ENCODE measurements at regions not wholly inside any gene's neighbourhood (a gene's known extent, or its start where the extent isn't known, plus 50 kb on each side); places are given as distances from the start of the nearest gene placed in this dataset.

DNA sequence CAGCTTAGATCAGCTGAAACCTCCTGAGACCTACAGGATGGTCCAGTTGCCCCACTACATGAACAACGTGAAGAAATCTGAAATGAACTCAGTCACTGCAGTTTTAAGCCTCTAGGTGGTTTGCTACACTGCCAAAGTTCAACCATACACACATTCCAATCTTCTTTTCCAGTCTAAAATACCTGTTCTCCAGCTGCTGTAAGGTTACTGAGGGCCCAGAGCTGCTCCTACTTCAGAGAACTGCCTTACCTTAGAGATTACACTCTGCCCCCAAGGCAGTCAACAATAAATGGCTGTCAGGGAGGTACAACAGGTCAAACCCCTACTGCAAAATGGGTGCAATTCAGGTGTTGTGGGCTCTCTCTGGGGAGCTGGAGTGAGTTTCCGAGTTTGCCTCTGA, 154.1 kb upstream of the MIR17HG start:
- H3K9me3 Mint-ChIP-seq = no peaks in the 10 kb centered on the region
- DNase-seq = no peak
- ChIA-PET POLR2A (no interaction called here), CTCF (no interaction called here)
- no peak overlapping the region for H3K27ac Mint-ChIP-seq
- H3K36me3 Mint-ChIP-seq (ENCODE audit: low read depth) = no peaks in the 10 kb centered on the region
- peaks cover 2% of the 10 kb centered on the region for H3K27me3 Mint-ChIP-seq
- H3K4me3 Mint-ChIP-seq = no peak overlapping the region
- no peaks in the 10 kb centered on the region for H3K4me1 Mint-ChIP-seq

DNA sequence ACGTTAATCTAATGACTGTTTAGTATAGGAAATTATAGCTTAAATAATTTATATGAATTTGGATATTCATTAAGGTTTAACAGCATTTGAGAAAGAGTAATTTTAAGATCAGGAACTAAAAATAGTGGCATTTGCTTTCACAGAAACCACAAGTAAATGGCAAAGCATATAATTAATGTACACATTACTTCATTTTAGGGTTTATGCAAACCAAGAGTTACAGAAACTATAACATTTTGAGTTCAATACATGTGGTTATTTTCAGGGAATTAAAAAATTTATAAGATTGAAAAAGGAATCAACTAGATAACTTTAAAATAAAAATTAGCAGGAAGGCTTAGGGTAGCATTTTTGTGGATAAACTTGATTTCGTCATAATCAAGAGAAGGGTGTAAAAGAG, 151.7 kb upstream of the MIR17HG start:
- no peaks in the 10 kb centered on the region for H3K36me3 Mint-ChIP-seq (ENCODE audit: low read depth)
- no peak for DNase-seq
- peaks cover 2% of the 10 kb centered on the region for H3K27me3 Mint-ChIP-seq
- H3K4me3 Mint-ChIP-seq = no peak overlapping the region
- H3K4me1 Mint-ChIP-seq = no peaks in the 10 kb centered on the region
- POLR2A ChIA-PET = no interaction called here
- H3K9me3 Mint-ChIP-seq = no peaks in the 10 kb centered on the region
- CTCF ChIA-PET = no interaction called here
- H3K27ac Mint-ChIP-seq = no peak overlapping the region

DNA sequence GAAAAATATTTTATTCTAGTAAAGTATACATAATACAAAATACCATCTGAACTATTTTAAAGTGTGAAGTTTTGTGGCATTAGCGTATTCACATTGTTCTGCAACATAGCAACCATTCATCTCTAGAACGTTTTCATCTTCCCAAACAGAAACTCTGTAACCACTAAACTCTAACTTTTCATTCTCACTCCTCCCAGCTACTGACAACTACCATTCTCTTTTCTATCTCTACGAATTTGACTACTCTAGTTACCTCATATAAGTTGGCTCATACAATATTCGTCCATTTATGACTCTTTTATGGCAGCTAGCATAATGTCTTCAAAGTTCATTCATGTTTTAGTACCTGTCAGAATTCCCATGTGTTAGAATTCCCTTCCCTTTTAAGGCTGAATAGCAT, 150.5 kb upstream of the MIR17HG start:
- peaks cover 2% of the 10 kb centered on the region for H3K27me3 Mint-ChIP-seq

DNA sequence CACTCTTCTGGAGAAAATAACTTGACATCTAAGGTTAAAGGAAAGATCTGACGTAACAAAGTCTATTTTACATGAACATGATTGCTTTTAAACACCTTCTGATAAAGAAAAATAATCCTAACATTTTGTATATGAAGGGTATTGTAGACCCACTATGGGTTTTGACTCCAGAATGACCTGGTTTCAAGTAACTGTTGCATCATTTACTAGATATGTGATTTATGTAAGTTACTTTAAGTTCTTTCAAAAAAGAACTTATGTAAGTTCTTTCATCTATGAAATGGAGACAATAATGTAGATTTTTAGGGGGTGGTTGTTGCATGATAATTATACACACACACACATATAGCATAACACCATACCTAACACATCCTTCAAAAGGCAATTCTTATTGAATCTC, 147.6 kb upstream of the MIR17HG start:
- H3K4me1 Mint-ChIP-seq = no peaks in the 10 kb centered on the region
- ChIA-PET CTCF (no interaction called here), POLR2A (no interaction called here)
- DNase-seq = no peak
- no peaks in the 10 kb centered on the region for H3K36me3 Mint-ChIP-seq (ENCODE audit: low read depth)
- H3K27ac Mint-ChIP-seq = no peak overlapping the region
- no peaks in the 10 kb centered on the region for H3K27me3 Mint-ChIP-seq
- H3K9me3 Mint-ChIP-seq = no peaks in the 10 kb centered on the region
- H3K4me3 Mint-ChIP-seq = no peak overlapping the region

More for the DNA sequence above, 150.5 kb upstream of the MIR17HG start:
- POLR2A ChIA-PET = no interaction called here
- no peak overlapping the region for H3K4me3 Mint-ChIP-seq
- CTCF ChIA-PET = no interaction called here
- H3K27ac Mint-ChIP-seq = no peak overlapping the region
- H3K4me1 Mint-ChIP-seq = no peaks in the 10 kb centered on the region
- no peak for DNase-seq
- H3K36me3 Mint-ChIP-seq (ENCODE audit: low read depth) = no peaks in the 10 kb centered on the region
- no peaks in the 10 kb centered on the region for H3K9me3 Mint-ChIP-seq

DNA sequence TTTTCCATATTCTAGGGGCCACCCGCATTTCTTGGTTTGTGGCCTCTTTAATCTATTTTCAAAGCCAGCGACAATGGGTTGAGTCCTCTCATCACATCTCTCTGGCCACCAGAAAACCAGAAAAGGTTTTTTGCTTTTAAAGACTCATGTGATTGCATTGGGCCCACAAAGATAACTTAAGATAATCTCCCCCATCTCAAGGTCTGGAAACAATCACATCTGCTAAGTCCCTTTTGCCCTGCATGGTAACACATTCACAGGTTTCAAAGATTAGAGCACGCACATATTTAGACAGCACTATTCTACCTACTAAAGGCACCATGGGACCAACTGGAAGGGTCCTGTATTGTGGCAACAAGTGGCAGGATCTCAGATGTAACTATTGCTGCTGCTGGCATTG, 147.0 kb upstream of the MIR17HG start:
- no peaks in the 10 kb centered on the region for H3K9me3 Mint-ChIP-seq
- H3K36me3 Mint-ChIP-seq (ENCODE audit: low read depth) = no peaks in the 10 kb centered on the region
- no peak for DNase-seq
- no peak overlapping the region for H3K4me3 Mint-ChIP-seq
- ChIA-PET CTCF (no interaction called here), POLR2A (no interaction called here)
- no peaks in the 10 kb centered on the region for H3K27me3 Mint-ChIP-seq
- H3K27ac Mint-ChIP-seq = no peak overlapping the region
- H3K4me1 Mint-ChIP-seq = no peaks in the 10 kb centered on the region

DNA sequence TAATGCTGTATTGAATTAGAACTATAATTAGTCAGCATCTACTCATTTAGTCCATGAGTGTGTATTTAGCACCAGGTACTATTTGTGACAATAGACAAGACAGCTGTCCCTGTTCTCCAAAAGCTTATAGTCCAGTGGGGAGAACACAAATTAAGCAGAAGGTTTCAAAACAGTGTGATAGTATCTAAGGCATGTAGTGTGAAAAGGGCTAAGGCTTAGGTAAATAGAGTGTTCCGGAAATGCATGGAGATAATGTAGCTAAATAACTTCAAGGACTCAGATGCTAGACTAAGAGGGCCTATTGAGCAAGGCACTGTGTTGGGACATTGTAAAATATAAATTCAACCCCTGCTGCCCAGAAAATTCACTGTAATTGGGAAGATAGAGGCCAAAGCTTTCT, 144.1 kb upstream of the MIR17HG start:
- H3K9me3 Mint-ChIP-seq = no peaks in the 10 kb centered on the region
- H3K4me1 Mint-ChIP-seq = no peaks in the 10 kb centered on the region
- H3K36me3 Mint-ChIP-seq (ENCODE audit: low read depth) = no peaks in the 10 kb centered on the region
- DNase-seq = no peak
- no peak overlapping the region for H3K4me3 Mint-ChIP-seq
- no peaks in the 10 kb centered on the region for H3K27me3 Mint-ChIP-seq
- CTCF ChIA-PET = no interaction called here
- POLR2A ChIA-PET = no interaction called here
- H3K27ac Mint-ChIP-seq = no peak overlapping the region

DNA sequence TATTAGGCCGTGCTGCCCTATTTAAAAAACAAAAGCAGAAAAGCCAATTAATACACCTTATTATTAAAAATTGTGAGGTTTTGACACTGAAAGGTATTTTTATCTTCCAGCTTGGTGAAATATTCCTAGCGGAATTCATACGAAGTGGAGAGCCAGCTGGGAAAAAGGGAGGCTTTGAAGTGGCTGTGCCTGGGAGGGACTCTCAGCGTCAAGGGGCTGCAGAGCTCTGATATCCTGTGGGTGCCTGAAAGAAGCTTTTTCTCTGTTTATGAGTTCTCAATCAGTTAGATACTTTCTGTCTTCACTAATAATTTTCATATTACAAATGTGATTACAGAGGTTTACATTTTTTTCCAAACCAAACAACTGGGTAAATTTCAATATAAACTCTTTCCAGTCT, 140.2 kb upstream of the MIR17HG start:
- CTCF ChIA-PET = interaction anchor here (0.6 kb wide), 1 partner anchor 167 kb away, joined by 3 read pairs; no protein-coding TSS in a partner anchor
- POLR2A ChIA-PET = no interaction called here

DNA sequence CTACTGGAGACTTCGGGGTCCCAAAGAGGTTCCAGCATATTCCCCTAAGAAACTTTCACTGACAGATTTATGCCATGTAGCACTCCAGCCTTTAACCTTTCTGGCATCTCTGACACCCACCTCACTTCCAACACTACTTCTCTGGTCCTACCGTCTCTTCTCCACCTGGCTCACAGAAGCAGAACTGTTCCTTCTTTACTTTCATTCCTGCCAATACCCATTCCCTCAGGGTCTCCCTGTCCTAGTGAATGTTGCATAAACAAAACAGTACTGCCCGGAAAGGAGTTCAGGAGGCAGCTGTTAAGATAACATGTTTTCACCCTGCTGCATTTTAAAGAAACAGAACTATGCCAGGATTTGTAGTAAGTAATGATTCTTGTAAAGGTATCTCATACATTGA, 136.0 kb upstream of the MIR17HG start:
- Mint-ChIP-seq H3K9me3 (no peaks in the 10 kb centered on the region), H3K36me3 (ENCODE audit: low read depth) (no peaks in the 10 kb centered on the region), H3K4me3 (no peak overlapping the region), H3K4me1 (no peaks in the 10 kb centered on the region), H3K27me3 (peaks cover 2% of the 10 kb centered on the region), H3K27ac (no peak overlapping the region)
- no peak for DNase-seq
- POLR2A ChIA-PET = no interaction called here
- CTCF ChIA-PET = no interaction called here

More for the DNA sequence above, 140.2 kb upstream of the MIR17HG start:
- Mint-ChIP-seq H3K4me1 (no peaks in the 10 kb centered on the region), H3K27ac (no peak overlapping the region), H3K27me3 (peaks cover 2% of the 10 kb centered on the region), H3K4me3 (no peak overlapping the region), H3K9me3 (no peaks in the 10 kb centered on the region), H3K36me3 (ENCODE audit: low read depth) (no peaks in the 10 kb centered on the region)
- DNase-seq = no peak

DNA sequence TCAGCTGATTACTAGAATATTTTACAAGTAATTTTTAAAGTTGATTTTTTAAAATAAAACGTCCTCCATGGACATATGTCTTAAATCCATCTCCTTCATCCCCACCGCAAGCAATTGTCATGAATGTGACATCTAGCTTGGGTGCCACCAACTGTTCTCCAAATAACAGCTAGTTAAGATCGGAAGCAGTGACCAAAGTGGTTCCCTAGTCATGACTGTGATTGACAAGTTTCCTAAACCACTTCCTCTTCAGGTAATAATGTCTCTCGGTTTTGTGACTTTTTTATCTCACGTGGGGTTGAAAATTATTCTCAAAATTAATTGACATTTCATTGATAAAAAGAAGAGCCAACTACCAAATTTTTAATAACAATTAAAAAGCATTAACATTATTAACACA, 135.3 kb upstream of the MIR17HG start:
- DNase-seq = no peak
- H3K27me3 Mint-ChIP-seq = peaks cover 2% of the 10 kb centered on the region
- H3K27ac Mint-ChIP-seq = no peak overlapping the region
- ChIA-PET CTCF (no interaction called here), POLR2A (no interaction called here)
- no peaks in the 10 kb centered on the region for H3K9me3 Mint-ChIP-seq
- H3K4me3 Mint-ChIP-seq = no peak overlapping the region
- H3K4me1 Mint-ChIP-seq = no peaks in the 10 kb centered on the region
- no peaks in the 10 kb centered on the region for H3K36me3 Mint-ChIP-seq (ENCODE audit: low read depth)

DNA sequence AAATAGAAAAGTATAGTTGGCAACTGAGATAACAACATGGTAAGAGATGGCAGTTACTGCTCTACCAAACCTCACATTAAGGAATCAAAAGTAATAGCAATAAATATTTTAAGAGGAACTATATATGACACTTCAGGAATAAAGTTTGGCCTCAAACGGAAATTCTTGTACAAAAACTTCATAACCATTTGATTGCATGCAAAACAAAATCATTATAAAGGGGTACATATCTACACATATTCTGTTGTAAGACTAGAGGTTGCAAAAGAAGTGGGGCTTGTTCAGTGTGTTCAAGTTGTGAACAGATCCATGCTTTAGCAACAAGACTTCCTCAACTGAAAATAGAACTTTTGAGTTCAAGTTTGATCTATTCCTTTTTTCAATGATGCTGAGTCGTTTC, 133.5 kb upstream of the MIR17HG start:
- DNase-seq = no peak
- Mint-ChIP-seq H3K9me3 (no peaks in the 10 kb centered on the region), H3K36me3 (ENCODE audit: low read depth) (no peaks in the 10 kb centered on the region), H3K4me1 (no peaks in the 10 kb centered on the region), H3K4me3 (no peak overlapping the region), H3K27me3 (peaks cover 2% of the 10 kb centered on the region), H3K27ac (no peak overlapping the region)
- POLR2A ChIA-PET = no interaction called here
- CTCF ChIA-PET = no interaction called here

DNA sequence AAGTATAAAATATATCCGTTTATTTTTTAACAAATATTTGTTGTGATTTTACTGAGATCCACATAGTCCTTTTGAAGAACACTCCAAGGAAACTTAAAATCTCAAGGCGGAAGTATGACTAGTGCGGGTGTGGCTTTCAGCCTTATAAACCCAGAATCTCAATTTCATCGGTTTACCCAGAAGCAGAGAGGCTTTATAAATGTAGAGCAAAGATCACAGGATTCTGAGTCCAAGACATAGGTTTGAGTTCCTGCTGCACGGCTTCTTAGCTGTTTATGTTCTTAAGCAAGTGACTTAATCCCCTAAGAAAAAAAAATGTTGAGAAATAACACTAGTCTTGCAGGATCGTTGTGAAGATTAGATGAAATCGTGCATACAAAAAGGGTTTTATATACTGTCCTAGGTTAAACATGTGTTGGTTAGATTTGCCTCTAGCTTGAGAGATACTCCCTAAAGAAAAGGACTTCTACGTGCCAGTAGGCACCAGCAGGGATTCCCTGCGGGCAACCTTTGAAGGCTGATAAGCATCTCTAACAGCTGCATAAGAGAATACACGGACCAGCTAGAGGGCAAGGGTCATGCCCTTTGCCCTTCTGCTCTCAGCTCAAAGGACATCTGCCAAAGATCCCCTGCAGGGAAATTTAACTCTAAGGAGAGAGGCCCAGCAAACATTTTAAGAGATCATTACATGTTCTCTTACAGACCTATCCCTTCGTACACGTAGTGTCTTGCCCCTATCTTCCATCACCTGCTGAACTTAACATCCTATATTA, 130.4 kb upstream of the MIR17HG start:
- no peak for DNase-seq
- H3K36me3 Mint-ChIP-seq (ENCODE audit: low read depth) = no peaks in the 10 kb centered on the region
- H3K4me1 Mint-ChIP-seq = no peaks in the 10 kb centered on the region
- POLR2A ChIA-PET = no interaction called here
- H3K27me3 Mint-ChIP-seq = no peaks in the 10 kb centered on the region
- no peak overlapping the region for H3K4me3 Mint-ChIP-seq
- H3K9me3 Mint-ChIP-seq = no peaks in the 10 kb centered on the region
- H3K27ac Mint-ChIP-seq = no peak overlapping the region
- CTCF ChIA-PET = no interaction called here

DNA sequence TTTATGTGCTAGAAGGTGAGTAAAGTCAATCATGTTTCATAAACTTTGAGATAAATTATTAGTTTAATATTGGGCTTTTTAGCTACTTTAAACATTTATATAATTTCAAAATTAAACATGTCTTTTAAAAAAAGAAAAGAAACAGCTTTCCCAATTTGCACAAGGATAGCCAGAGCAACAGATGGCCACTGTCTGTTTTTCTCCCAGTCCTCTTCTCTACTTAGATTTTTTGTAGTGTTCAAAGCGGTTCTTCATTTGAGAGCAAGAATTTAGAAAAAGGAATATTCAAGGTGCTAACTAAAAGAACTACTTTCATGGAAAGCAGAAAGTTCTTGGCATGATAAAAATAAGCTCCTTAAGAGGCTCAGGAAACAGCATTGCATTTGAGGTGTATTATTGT, 128.3 kb upstream of the MIR17HG start:
- no peaks in the 10 kb centered on the region for H3K9me3 Mint-ChIP-seq
- no peak for DNase-seq
- H3K4me3 Mint-ChIP-seq = no peak overlapping the region
- H3K4me1 Mint-ChIP-seq = no peaks in the 10 kb centered on the region
- CTCF ChIA-PET = no interaction called here
- no peaks in the 10 kb centered on the region for H3K36me3 Mint-ChIP-seq (ENCODE audit: low read depth)
- H3K27ac Mint-ChIP-seq = no peak overlapping the region
- no peaks in the 10 kb centered on the region for H3K27me3 Mint-ChIP-seq
- POLR2A ChIA-PET = no interaction called here

DNA sequence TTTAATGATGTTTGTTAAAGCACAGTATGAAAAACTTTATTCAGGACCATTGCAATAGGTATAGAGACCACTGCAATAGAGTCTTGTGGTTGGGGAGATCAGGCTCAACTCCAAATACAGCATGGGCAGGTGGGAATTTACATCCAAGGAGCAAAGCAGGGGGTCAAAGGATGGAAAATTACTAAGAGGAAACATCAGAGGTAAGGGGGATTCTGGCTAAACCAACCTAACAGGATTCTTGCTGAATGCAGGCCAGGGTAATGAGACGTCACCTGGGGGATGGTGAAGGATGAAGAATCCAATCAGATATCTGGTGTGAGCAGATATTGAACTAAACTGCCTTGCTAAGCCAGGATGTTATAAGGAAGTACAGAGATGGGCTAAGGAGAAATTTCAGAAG, 126.6 kb upstream of the MIR17HG start:
- no peaks in the 10 kb centered on the region for H3K27me3 Mint-ChIP-seq
- no peaks in the 10 kb centered on the region for H3K4me1 Mint-ChIP-seq
- no peak overlapping the region for H3K4me3 Mint-ChIP-seq
- ChIA-PET CTCF (no interaction called here), POLR2A (no interaction called here)
- no peaks in the 10 kb centered on the region for H3K9me3 Mint-ChIP-seq
- H3K36me3 Mint-ChIP-seq (ENCODE audit: low read depth) = no peaks in the 10 kb centered on the region
- no peak overlapping the region for H3K27ac Mint-ChIP-seq
- no peak for DNase-seq

DNA sequence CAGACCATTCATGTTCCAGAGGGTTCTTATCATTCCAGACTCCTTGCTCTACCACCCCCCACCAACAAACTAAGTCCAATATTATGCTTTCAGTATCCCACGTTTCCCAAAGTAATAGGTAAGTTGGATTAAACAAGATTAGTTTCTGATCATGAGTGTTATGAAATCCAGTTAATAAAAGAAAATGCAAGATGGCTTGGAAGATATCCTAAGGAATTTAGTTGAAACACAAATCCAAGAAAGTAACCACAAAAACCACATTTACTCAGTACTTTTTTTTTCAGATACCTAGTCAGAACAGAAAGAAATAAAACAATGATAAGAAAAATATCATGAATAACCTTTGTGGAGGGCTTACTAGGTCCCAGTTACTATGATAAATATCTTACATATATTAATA, 119.4 kb upstream of the MIR17HG start:
- H3K9me3 Mint-ChIP-seq = no peaks in the 10 kb centered on the region
- no peak overlapping the region for H3K27ac Mint-ChIP-seq
- H3K4me1 Mint-ChIP-seq = no peaks in the 10 kb centered on the region
- ChIA-PET CTCF (no interaction called here), POLR2A (no interaction called here)
- no peak overlapping the region for H3K4me3 Mint-ChIP-seq
- H3K27me3 Mint-ChIP-seq = no peaks in the 10 kb centered on the region
- DNase-seq = no peak
- H3K36me3 Mint-ChIP-seq (ENCODE audit: low read depth) = no peaks in the 10 kb centered on the region

DNA sequence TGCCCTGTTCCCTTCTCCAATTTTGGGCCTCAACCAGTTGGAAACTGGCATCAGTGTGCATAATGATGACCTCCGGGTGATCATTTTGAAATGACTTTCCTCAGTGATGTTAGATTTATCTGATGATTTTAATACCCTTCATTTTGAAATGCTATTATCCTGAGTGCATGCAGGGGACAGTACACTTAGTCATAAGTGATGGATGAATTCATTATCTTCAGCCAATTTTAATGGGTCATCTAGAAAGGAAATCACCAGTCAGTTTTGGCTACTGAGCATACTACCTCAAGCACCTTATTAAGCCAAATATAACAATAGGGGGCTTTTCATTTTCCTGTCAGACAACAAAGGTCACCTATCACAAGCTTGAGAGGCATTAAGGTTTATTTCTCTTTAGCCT, 118.5 kb upstream of the MIR17HG start:
- H3K4me3 Mint-ChIP-seq = no peak overlapping the region
- ChIA-PET CTCF (no interaction called here), POLR2A (no interaction called here)
- no peak overlapping the region for H3K27ac Mint-ChIP-seq
- DNase-seq = no peak
- H3K27me3 Mint-ChIP-seq = no peaks in the 10 kb centered on the region
- H3K4me1 Mint-ChIP-seq = no peaks in the 10 kb centered on the region
- no peaks in the 10 kb centered on the region for H3K9me3 Mint-ChIP-seq
- no peaks in the 10 kb centered on the region for H3K36me3 Mint-ChIP-seq (ENCODE audit: low read depth)

All from activated CD4-positive, alpha-beta memory T cell treated with anti-CD3 and anti-CD28 coated beads, Interleukin-2, amount 10 ng/mL, durations not matched to agents 7 days and 5 days (primary cell).